ENCODE measurements at regions not wholly inside any gene's neighbourhood (a gene's known extent, or its start where the extent isn't known, plus 50 kb on each side); places are given as distances from the start of the nearest gene placed in this dataset.

DNA sequence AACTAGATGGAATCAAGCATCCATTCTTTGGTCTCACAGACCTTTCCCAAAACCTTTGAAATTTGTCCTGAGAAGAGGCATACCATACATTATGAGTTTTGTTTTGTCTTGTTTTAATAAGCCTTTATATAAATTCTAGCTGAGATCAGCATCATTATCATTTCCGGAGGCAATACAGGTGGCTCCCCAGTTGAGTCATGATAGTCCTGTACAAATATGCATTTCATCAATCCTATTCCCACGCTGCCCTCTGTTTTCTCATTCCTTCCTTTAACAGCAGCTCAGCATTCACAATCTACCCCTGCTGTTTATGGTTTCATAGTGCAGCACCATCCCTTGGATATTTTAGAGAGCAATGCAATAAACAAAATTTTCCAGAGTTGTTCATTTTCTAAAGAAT lies 216.7 kb downstream of the TXNL1 start:
- no peak for TF ChIP-seq YY1 (IDR thresholded peaks at IDR 0.05; ENCODE audit: insufficient read depth, insufficient read length)
- no peak for TF ChIP-seq ZNF274 (IDR thresholded peaks at IDR 0.05; ENCODE audit: low read depth, low read length)
